MV-4-11 (cell line): ENCODE measurements at regions not wholly inside any gene's neighbourhood (a gene's known extent, or its start where the extent isn't known, plus 50 kb on each side); places are given as distances from the start of the nearest gene placed in this dataset.

Experiments used
- DNase-seq: peaks from one replicate; lab custom pipeline; 2025; lab: John Stamatoyannopoulos, UW

DNA sequence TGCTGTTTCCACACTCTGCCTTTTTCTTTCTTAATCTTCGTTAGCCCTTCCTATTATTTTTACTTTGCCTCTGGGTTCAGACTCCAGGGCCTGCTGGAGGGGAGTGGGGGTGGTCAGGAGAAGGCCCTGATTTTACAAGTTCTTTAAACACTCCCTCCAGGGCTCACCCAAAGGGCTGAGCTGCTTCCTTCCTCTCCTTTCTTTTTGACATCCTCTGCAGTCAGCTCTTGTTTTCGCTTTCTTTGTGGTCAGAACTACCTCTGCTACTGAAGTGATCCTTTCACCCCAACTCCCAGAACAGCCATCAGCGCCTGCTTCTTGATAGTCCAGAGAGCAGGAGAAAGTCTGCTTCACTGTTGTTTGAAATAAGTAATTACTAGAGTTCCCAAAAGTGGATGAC is 925.7 kb downstream of the EPHA4 start:
- DNase-seq: no peak

GRCh38 chr2:220648628-220649027 is 923.5 kb downstream of the EPHA4 start:
- no peak for DNase-seq

DNA sequence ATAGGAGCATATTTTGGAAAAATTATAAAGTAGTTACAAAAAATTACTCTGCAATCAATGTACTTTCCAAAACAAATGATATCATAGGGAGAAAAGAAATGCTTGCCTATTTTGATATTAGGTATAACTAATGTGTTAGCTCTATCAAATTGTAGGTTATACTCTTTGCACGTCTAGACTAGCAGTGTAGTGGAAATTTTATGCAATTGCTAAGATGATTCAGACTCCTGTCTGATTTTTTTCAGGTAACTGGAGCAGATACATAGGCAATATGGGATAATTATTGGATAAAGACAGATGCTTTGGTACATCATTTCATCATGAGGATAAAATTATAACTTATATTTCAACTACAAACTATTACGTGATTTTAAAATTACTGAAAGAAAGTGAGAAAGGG is 918.3 kb downstream of the EPHA4 start:
- DNase-seq: no peak

DNA sequence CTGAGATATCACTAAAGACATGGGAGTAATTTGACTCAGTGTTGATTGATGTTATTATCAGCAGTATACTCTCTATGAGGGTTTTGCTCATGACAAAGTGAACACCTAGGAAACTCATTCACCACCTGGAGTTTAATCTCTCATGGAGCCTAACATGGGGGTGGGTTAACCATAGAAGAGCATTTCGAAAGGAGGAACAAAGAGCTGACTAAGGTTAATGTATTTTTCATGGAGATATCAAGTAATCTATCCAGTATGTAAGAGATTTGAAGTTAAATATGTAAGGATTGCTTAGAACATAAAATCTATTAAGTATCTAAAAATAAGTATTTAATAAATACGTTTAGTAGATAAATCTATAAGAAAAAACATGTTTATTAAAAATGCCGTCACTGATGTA is 917.8 kb downstream of the EPHA4 start:
- DNase-seq: no peak

DNA sequence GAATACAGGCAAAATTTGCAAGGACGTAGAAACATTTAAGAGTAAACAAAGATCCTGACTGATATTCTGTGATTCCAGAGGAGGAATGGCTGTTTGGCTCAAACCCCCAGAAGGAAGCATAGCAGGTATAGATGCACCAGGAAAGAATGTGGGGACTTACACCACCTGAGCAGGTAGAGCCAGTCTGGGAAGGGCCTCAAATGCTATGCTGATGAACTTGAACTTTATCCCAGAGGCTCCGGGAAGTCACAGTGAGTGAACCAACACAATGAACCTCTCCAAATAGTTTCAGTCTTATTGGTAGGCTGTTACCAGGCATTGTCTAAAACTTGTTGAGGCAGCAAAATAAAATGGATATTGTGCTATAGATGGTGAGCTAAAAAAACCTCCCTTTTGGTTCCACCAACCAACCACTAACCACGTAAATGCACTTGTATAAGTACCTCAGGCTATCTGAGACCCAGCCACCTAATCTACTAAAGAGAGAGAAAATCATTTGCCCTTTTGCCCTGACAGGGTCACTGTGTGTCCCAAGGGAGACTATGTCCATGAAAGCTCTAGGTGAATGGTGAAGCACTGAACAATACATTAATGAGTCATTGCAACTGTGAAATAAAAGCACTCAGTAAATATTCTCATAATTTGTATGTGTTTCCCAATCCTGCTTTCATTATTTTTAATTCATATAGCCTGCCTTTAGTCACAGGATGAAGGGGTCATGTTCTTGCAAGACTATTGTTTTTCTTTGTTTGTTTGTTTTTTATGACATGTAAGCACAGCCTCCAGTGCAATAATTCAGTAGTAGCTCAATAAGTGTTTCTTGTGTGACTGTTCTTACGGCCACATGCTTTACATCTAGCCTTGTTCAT is 911.6 kb downstream of the EPHA4 start:
- DNase-seq: no peak

GRCh38 chr2:220662431-220662830 is 909.7 kb downstream of the EPHA4 start:
- no peak for DNase-seq

- DNase-seq: no peak
Measured at GRCh38 chr2:220663065-220663464, 909.0 kb downstream of the EPHA4 start.

- DNase-seq: no peak
Measured at GRCh38 chr2:220664272-220665107, 907.6 kb downstream of the EPHA4 start.

DNA sequence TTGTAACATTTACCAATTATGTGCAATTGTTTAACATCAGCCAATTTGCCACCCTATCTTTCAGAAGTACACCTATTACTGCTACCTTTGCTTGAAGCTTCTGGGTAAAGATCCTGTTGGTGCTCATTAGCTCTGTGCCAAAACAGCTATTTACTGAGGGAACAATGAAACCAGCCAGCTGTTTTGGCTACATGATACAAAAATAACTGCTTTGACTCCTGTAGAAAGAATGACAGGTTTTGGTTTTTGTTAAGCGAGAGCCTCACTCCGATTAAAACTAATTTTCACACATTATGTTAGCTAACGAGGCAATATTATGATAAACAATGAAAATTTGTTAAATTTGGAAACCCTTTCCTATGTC is 907.0 kb downstream of the EPHA4 start:
- DNase-seq: no peak

- DNase-seq: no peak
Measured at GRCh38 chr2:220669324-220669723, 902.8 kb downstream of the EPHA4 start.

DNA sequence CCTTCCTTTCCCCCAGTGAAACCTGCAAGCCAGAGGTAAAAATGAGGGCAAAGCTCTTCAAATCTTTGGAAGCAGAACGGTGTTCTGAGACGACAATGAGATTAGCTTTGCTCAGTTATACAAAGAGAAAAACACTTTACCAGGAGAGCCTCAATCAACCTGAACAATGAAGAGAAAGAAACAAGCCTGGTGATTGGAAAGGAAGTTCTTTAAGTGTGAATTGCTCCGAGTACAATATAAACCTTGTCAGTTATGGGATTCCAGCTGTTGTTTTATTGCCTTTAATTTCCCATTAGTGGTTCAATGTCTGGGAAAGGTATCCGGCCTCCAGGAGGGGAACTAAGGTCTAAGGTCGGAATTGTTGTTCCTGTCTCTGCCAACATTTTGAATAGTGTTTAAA is 901.6 kb downstream of the EPHA4 start:
- no peak for DNase-seq

- no peak for DNase-seq
Measured at GRCh38 chr2:220673151-220673874, 898.8 kb downstream of the EPHA4 start.

- no peak for DNase-seq
Measured at GRCh38 chr2:220674033-220674432, 898.1 kb downstream of the EPHA4 start.

GRCh38 chr2:220676695-220677094 is 895.4 kb downstream of the EPHA4 start:
- no peak for DNase-seq

DNA sequence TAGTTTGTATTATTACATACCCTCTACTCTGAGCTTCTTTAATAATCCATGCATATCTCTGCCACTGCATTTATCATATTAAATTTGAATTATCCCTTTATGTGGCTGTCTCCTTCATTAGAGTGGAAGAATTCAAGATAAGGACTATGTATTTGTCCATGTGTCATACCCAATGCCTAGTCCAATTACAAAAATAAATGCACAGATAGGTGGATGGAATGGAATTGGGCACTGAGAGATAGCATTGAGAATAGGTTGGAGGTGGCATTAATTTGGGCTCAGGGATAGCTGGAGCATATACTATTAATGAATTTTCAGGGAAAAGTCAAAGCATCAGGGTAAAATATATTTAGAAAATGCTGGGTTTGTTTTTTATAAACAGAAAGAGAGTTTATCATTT is 893.2 kb downstream of the EPHA4 start:
- DNase-seq: no peak

- DNase-seq: no peak
Measured at GRCh38 chr2:220682616-220683015, 889.5 kb downstream of the EPHA4 start.

GRCh38 chr2:220684099-220684498 is 888.0 kb downstream of the EPHA4 start:
- no peak for DNase-seq

GRCh38 chr2:220687231-220687843 is 884.8 kb downstream of the EPHA4 start:
- DNase-seq: peak; percentile 26

GRCh38 chr2:220695397-220696279 is 876.5 kb downstream of the EPHA4 start:
- no peak for DNase-seq

DNA sequence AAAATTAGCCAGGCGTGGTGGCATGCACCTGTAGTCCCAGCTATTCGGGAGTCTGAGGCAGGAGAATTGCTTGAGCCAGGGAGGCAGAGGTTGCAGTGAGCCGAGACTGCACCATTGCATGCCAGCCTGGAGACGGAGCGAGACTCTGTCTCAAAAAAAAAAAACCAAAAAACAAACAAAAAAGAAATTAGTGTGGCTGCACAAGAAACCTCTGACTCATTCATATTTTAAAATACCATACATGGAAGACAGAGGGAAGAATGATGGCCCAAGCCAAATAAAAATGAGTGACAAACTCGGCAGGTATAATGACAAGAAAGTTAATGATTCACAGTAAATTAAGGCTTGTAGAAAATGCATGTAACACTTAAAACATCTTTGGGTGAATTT is 875.8 kb downstream of the EPHA4 start:
- no peak for DNase-seq

DNA sequence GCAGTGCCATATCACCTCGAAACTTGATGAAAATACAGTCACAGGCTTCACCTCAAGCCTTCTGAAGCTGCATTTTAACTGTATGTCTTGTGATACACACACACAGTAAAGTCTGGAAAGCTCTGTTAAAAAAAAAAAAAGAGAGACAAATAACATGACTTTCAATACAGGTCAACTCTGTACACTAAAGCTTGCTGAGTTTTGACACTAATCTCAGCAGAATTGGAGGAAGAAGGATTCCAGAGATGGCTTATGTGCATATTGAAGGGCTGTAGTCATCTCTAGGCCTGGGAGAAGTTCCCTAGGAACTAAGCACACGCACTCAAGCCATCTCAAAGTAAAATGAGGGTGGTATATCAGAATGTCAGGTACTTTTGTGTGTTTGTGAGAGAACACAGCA is 875.1 kb downstream of the EPHA4 start:
- no peak for DNase-seq
